Kidney tubule cell (primary cell): ENCODE measurements at regions not wholly inside any gene's neighbourhood (a gene's known extent, or its start where the extent isn't known, plus 50 kb on each side); places are given as distances from the start of the nearest gene placed in this dataset.
"Not testable (repeated sequence)": the region's sequence is repeated elsewhere in the genome, so short reads cannot be mapped to it uniquely, and the experiment has no call there.

Experiments
- DNase-seq: peaks from one replicate; pipeline ENCODE4 v3.0.0-alpha.2; 2018; ENCODE audit warnings: low spot score

DNA sequence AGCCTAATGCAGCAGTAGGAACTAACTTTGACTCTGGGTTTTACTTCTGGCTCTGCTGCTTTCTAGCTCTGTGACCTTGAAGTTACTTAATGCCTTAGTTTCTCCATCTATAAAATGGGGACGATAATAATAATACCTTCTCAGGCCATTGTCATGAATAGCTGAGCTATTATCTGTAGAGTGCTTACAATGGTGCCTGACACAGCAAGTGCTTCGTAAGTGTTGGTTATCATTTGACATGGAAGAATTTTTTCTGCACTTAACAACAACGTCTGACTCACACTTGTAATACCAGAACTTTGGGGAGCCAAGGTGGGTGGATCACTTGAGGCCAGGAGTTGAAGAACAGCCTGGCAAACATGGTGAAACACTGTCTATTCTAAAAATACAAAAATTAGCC is 140.5 kb downstream of the ARL4A start:
- no peak for DNase-seq

DNA sequence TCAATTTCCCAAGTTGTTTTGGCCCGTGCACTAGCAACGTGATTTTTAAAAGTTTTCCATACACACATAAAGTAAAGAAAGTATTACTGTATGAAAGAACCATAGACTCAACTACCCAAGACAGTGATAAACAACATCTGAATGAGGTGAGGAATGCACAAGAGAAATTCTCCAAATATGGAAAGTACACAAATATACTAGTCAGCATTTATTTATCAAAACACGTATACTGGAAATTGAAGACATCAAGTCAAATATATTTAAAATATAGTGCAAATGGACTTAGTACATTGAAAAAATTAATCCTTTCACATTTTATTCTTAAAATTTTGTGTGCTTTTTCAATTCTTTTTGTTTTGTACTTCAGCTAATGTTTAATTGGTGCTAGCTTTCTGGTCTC is 143.6 kb downstream of the ARL4A start:
- no peak for DNase-seq

DNA sequence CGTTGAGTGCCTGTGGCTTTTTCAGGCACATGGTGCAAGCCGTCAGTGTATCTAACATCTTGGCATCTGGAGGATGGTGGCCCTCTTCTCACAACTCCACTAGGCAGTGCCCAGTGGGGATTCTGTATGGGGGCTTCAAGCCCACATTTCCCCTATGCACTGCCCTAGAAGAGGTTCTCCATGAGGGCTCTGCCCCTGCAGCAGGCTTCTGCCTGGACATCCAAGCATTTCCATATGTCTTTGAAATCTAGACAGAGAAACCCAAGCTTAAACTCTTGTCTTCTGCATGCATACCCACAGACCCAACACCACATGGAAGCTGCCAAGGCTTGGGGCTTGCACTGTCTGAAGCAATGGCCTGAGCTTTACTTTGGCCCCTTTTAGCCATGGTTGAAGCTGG is 146.4 kb downstream of the ARL4A start:
- no peak for DNase-seq

DNA sequence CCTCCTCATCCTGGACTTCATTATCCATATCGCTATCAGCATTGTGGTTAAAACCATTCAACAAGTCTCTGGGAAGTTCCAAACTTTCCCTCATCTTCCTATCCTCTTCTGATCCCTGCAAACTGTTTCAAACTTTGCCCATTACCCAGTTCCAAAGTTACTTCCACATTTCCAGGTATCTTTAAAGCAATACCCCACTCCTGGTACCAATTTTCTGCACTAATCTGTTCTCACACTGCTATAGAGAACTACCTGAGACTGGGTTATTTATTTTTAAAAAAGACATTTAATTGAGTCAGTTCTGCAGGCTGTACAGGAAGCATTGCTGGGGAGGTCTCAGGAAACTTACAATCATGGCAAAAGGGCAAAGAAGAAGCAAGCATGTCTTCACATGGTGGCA is 147.3 kb downstream of the ARL4A start:
- DNase-seq: no peak

DNA sequence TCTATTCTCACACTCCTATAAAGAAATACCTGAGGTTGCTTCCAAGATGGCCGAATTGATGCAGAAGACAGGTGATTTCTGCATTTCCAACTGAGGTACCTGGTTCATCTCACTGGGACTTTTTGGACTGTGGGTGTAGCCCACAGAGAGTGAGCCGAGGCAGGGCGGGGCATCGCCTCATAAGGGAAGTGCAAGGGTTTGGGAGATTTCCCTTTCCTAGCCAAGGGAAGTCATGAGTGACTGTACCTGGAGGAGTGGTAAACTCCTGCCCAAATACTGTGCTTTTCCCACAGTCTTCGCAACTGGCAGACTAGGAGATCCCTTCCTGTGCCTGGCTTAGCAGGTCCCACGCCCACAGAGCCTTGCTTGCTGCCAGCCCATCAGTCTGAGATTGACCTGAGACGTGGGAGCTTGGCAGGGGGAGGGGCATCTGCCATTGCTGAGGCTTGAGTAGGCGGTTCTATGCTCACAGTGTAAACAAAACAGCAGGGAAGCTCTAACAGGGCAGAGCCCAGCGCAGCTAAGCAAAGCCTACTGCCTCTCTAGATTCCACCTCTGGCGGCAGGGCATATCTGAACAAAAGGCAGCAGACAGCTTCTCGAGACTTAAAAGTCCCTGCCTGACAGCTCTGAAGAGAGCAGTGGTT is 152.2 kb downstream of the ARL4A start:
- DNase-seq: no peak

DNA sequence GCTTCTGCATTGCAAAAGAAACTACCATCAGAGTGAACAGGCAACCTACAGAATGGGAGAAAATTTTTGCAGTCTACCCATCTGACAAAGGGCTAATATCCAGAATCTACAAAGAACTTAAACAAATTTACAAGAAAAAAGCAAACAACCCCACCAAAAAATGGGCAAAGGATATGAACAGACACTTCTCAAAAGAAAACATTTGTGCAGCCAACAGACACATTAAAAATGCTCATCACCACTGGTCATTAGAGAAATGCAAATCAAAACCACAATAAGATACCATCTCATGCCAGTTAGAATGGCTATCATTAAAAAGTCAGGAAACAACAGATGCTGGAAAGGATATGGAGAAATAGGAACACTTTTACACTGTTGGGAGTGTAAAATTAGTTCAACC is 157.3 kb downstream of the ARL4A start:
- not testable (repeated sequence) for DNase-seq

DNA sequence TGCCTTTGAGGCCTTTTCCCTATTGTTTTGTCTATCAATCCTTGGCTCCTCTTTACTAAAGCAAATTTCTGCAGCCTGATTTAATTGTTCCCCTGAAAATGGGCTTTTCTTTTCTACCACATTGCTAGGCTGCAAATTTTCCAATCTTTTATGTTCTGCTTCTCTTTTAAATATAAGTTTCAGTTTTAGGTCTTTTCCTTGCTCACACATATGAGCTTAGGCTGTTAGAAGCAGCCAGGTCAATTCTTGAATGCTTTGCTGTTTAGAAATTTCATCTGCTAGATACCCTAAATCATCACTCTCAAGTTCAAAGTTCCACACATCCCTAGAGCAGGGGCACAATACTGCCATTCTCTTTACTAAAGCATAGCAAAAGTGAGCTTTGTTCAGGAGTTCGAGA is 159.6 kb downstream of the ARL4A start:
- DNase-seq: no peak

DNA sequence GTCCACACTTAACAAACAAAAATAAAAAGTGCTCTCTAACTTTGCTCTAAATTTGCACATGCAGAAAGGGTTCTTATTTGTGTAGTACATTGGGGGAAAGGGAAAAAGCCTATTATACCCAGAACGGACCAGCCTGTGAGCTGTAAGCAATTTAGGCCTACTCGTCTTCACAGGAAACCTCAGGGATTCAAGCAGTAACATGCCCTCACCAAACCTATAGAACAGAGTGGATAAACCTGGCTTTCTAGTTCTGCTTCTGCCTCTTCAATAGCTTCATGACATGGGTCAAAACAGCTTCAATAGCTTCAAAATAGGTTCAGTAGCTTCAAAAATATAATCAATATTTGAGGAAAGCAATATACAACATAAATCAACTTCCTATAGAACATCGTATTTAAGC is 163.7 kb downstream of the ARL4A start:
- no peak for DNase-seq

DNA sequence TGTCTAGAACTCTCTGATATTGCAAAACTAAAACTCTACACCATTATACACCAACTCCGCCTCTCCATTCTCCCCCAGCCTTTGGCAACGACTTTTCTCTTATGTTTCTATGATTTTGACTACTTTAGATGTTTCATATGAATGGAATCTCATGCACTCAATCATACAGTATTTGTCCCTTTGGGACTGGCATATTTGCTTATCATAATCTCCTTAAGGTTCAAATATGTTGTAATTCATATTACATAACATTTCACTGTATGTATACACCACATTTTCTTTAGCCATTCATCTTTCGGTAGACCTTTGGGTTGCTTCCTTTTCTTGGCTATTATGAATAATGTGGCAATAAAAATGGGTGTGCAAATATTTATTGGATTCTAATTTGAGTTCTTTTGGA is 164.4 kb downstream of the ARL4A start:
- DNase-seq: no peak

DNA sequence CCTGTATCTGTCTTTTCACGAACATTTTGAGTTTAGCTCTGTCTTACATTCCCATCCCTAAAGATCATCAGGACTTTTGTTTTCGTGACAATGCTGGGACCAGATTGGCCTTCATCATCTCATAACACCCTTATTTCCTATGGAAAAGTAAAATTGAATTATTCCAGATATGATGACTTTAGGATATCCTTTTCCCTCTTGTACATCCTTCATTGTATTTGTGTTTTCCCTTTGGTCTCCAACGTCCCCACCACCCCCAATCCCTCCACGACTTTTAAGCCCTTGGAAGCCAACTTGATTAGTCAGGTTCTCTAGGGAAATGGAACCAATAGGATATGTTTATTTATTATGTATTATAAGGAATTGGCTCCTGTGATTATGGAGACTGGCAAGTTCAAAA is 167.6 kb downstream of the ARL4A start:
- DNase-seq: no peak

DNA sequence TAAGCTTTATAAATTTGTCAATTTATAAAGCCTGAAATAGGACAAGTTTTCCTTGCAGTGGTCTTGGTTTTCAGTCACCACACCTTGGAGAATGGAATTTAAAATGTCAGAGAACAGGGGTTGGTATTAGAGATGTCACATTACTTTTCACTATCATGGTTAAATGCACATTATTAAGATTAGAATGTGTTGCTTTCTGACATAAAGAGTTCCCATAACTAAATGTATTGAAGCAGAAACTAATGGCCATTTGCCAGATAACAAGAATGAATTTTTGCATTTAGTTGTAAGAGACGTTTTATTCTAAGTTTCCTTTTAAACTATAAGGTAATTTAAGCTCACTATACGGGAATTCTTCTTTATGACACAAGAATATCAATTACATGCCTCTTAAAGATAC is 172.3 kb downstream of the ARL4A start:
- DNase-seq: no peak

DNA sequence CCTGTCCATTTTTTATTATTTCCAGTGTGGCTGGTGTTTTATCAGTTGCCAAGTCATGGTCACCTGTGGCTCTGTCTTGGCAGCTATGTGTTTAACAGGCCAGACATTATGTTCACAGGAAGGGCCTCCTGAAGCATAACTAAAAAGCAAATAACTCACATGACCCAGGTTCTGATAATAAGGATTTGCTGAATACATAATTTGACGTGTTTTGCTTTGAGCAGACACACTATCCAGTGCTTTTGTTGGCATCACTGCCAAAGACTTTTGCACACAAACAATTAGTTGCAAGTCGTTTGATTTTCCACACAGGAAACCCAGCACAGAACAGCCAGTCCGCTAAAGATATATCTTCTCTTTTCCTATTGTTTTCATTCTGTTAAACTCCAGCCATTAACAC is 173.6 kb downstream of the ARL4A start:
- DNase-seq: no peak

DNA sequence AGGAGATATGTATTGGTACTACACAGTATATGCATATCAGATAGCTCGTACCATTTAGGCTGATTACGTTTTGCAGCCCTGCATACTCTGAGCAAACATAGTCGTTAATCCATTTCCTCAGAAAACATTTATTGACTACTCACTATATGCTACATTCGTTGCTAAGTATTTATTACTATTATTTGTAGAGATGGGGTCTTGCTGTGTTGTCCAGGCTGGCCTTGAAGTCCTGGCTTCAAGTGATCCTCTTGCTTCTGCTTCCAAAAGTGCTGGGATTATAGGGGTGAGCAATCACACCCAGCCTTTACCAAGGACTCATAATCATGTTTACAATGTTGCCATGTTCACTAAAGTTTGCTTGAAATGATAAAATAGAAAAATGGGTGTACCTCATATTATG is 174.7 kb downstream of the ARL4A start:
- DNase-seq: no peak

DNA sequence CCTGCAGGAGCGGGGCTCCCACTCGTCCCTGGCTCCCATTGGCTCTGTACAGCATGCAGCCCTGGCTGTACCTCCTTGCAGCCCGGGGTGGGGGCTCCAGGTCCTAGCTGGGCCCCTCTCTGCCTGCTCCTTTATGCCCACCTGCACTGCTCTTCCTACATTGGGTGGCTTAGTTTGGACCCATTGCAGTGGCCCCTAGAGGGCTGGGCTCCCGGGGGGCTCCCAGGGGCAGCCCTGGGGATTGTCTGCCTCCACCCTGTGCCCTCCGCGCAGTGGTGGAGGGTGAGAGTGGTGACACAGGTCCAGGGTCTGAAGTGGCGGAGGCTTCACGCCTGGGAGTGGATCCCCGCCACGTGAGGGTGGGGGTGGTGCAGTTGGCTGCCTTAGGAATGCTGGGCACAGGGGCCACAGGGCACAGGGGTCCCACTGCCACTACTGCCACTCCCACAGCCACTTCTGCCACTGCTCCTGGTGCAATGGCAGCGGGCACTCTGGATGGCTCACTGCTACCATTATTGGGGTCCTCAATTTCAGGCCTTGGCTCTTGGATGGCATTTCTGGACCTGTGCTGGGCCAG is 177.1 kb downstream of the ARL4A start:
- DNase-seq: no peak

DNA sequence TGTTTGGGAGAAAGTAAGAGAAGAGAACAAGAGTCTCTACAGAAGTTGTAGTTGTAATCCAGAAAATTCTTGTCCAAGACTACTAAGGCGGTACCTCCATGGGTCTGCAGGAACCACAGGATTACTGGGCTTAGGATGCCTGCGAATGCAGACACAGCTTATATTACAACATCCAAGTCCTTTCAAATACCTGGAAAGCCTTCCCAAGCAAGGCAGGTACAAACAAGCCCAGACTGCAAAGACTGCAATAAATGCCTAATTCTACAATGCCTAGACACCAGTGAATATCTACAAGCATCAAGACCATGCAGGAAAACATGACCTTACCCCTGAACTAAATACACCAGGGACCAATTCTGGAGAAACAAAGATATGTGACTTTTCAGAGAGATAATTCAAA is 178.2 kb downstream of the ARL4A start:
- DNase-seq: no peak

DNA sequence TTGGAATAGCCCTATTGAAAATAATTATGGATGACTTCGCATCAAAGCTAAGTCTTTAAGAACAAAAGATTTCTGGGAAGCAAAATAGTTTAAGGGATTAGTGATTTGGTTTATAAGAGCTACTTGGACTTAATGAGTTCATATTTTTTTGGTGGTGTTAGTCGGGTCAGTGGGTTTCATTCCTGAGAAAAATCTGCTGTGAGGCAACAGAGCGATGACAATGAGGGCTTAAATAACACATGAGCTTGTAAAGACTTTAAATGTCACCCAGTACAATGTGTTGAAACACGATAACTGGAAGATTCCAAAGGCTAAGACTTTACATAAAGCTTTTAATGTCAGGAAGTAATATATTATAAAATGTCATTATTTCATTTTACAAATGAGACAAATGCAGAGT is 178.8 kb downstream of the ARL4A start:
- DNase-seq: no peak

DNA sequence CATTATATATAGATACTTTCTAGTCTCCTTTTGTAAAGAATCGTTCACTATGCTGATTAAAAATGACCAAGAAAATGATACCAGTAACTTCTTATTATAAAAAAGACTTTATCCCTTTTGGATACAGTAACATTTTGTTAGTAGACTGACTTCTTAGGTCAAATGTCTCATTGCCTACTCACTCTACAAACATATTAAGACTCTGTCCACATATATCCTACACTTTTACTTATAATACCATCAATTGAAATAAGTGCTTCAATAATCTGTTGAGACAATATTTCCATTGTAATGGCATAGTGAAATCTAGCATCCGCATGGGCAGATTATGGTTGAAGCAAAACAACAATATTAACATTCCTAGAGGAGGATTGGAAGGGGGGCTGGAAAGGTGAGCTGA is 180.6 kb downstream of the ARL4A start:
- DNase-seq: no peak

DNA sequence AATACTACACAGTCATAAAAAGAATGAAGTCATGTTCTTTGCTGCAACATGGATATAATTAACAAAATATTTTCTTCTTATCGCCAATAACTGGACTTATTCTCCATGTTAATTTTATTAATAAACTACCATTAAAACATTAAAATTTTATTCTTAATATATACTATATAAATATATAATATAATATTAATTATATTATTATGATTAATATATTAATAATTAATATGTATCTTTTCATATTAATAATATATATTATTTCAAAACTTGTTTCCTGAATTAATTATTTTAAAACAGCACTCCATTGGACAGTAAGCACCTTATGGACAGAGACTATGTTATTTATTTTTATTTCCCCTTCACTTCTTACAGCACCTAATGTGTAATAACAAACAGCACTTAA is 182.8 kb downstream of the ARL4A start:
- DNase-seq: no peak

DNA sequence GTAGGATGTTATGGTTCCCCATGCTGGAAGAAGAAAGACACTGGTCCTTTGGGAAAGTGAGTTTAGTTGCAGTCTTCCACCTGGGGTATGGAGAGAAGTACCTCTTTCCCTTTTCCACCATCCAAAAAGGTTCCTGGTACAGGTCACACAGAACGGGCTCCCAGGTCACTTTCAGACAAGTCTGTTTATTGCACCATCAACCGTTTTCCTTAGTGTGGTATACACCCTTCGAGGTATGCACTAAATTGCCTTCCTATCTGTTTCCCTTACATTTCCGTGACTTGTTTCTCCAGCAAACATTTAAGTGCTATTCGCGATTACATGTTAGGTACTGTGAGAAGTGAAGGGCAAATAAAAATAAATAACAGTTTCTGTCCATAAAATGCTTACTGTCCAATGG is 185.1 kb downstream of the ARL4A start:
- DNase-seq: no peak

DNA sequence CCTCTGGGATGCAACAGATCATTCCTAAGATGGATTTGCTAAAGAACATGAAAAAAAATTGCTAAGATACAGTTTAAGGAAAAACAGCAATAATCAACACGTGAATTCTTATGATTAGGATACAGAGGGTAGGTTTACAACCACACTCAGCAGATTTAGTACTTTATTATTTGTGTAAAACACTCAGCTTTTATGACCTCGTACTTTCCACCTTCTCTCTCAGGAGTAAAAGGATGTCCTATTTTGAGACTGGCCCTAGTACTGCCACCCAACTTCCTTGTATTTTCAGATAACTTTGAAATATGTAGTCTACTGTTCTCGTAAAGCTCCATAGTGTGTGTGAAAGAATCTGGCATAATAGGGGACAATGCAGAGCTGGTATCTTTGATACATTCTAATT is 186.1 kb downstream of the ARL4A start:
- DNase-seq: no peak

DNA sequence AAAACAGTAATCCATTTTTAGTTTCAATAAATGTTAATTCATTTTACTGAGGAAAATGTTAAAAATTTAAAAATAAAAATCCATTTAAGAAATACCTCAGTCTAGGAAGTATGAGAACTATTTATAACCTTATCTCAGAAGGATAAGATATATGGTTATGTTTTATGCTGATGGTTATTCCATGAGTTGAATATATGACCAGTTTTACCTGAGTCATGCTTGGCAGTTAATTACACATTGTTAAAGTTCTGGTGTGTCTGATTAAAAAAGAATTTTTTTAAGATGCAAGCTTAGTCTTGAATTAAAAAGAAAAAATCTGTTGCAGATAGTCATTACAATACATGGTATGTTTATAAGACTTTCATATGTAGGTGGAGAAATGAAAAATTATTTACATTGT is 191.7 kb downstream of the ARL4A start:
- DNase-seq: no peak

DNA sequence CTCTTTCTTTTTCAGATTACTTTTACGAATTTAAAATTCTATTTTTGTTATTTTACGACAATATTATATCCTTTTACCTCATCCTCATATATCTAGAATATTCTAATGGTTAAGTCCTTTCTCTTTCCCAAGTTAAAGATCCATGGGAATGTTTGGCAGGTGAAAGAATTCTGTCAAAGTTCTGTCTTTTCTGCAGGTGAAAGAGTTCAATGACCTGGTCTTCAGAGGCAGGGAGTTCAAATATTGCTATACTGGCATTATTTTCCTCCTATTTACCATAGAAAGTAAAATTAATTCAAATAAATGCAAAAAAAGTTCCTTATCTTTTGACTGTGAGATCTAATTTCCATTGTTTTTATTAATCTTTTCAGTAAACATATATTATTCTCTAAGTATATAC is 194.3 kb downstream of the ARL4A start:
- DNase-seq: no peak

DNA sequence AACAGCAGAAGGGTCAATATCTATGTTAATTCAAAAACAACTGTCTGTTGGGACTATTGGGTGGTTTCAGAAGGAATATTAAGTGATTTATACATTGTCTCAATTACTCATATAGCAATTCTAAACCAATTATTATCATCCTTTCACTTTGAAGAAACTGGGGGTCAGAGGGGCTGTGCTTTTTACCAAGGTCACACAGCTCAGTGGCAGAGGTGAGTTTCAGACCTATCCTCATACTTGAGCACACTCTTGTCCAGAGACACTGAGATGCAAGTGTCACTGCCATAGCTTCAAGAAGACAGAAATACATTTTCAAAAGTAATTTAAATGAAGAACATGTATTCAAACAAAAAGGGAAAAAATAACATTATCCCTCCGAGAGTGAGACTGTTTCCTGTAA is 195.3 kb downstream of the ARL4A start:
- no peak for DNase-seq

DNA sequence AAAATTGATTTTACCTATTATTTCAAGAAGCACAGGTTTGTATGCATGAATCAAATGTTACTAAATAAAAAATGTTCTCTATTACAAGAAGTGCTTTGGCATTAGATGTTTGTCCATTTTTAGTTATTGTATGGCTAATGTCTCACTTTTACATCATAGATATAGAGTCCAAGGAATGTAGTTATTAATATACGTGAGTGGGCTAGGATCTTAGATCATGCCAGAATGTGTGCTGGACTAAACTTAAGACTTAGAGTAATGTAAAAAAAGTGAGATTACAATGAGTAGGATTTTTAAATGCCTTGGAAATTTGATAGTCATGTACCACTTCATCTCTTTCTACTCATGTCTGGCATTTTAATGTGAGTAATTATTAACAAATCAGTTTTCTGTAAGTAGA is 196.6 kb downstream of the ARL4A start:
- DNase-seq: no peak
